ENCODE measurements at regions not wholly inside any gene's neighbourhood (a gene's known extent, or its start where the extent isn't known, plus 50 kb on each side); places are given as distances from the start of the nearest gene placed in this dataset.
A peak's percentile ranks its signal among the peaks of the same experiment; 100 is the strongest.

- no peaks in the 10 kb centered on the region for H3K4me1 ChIP-seq
- ATAC-seq, result no peak
- TF ChIP-seq ZFP36 (IDR thresholded peaks at IDR 0.05; ENCODE audit: borderline replicate concordance, partially characterized antibody) (no peak), RFX5 (IDR thresholded peaks at IDR 0.05) (no peak)
- no peak overlapping the region for H3K4me3 ChIP-seq
- 2% methylated on average over 2 of the region's 2 CpGs for WGBS (ENCODE audit: missing lambda C conversion rate)
- no peak overlapping the region for H3K4me2 ChIP-seq
- DNase-seq (ENCODE audit: low read depth in 1 of 2, low spot score in 1 of 2), result no peak
- ChIA-PET POLR2A (no interaction called here), CTCF (interaction anchor here (0.6 kb wide), 1 partner anchor 26 kb away, joined by 5 read pairs; no protein-coding TSS in a partner anchor)
- no peak overlapping the region for H3K27ac ChIP-seq
- H3K9me3 ChIP-seq, result no peaks in the 10 kb centered on the region
- FAIRE-seq, result no peak
Measured at GRCh38 chr10:108360187-108360586, 1195.7 kb upstream of the SORCS1 start.

GRCh38 chr10:108358912-108359311 lies 1194.4 kb upstream of the SORCS1 start:
- TF ChIP-seq SREBF2 (IDR thresholded peaks at IDR 0.05), result no peak
- no peak for TF ChIP-seq ZSCAN20 (CRISPR knock-in tag; IDR thresholded peaks at IDR 0.05)
- no peak for TF ChIP-seq FOSL2 (IDR thresholded peaks at IDR 0.05)
- peak; percentile 28; the same call in 1 of the 2 replicates for TF ChIP-seq FOSL2 (CRISPR knock-in tag; IDR thresholded peaks at IDR 0.05)
- FAIRE-seq, result peak; percentile 28
- peak; percentile 14 to 20 for DNase-seq (ENCODE audit: low read depth in 1 of 2, low spot score in 1 of 2)
- ATAC-seq, result no peak
- Histone ChIP-seq H3K9me3 (no peaks in the 10 kb centered on the region), H3K4me3 (no peak overlapping the region), H3K27ac (no peak overlapping the region), H3K4me2 (no peak overlapping the region), H3K4me1 (no peaks in the 10 kb centered on the region)
- ChIA-PET POLR2A (no interaction called here), CTCF (interaction anchor here (0.6 kb wide), 1 partner anchor 95 kb away, joined by 3 read pairs; no protein-coding TSS in a partner anchor)
- 3% methylated on average over 3 of the region's 3 CpGs for WGBS (ENCODE audit: missing lambda C conversion rate)

- ATAC-seq, result no peak
- CTCF ChIA-PET, result no interaction called here
- Histone ChIP-seq H3K4me3 (no peak overlapping the region), H3K27ac (no peak overlapping the region), H3K4me2 (no peak overlapping the region), H3K9me3 (no peaks in the 10 kb centered on the region), H3K4me1 (no peaks in the 10 kb centered on the region)
- DNase-seq (ENCODE audit: low read depth in 1 of 2, low spot score in 1 of 2), result no peak
- TF ChIP-seq RAD21 (conservative IDR thresholded peaks at IDR 0.05 in 1 of 2, IDR thresholded peaks at IDR 0.05 in 1 of 2), result no peak
- TF ChIP-seq MAFK (IDR thresholded peaks at IDR 0.05; ENCODE audit: partially characterized antibody), result no peak
- TF ChIP-seq REST (IDR thresholded peaks at IDR 0.05), result no peak
- no peak for TF ChIP-seq SREBF2 (IDR thresholded peaks at IDR 0.05)
- no peak for TF ChIP-seq CBX8 (IDR thresholded peaks at IDR 0.05)
- no peak for TF ChIP-seq CTCF (IDR thresholded peaks at IDR 0.05)
- no peak for TF ChIP-seq BHLHE40 (IDR thresholded peaks at IDR 0.05; ENCODE audit: low read depth, low read length)
- no peak for TF ChIP-seq CBX2 (IDR thresholded peaks at IDR 0.05; ENCODE audit: borderline replicate concordance, low read depth)
- TF ChIP-seq CEBPB (IDR thresholded peaks at IDR 0.05), result no peak
- no peak for TF ChIP-seq NPAS2 (CRISPR knock-in tag; IDR thresholded peaks at IDR 0.05; ENCODE audit: borderline replicate concordance)
- no peak for TF ChIP-seq BCL3 (IDR thresholded peaks at IDR 0.05)
- no peak for TF ChIP-seq CHD4 (IDR thresholded peaks at IDR 0.05; ENCODE audit: borderline replicate concordance)
- no peak for TF ChIP-seq CHD2 (IDR thresholded peaks at IDR 0.05; ENCODE audit: low read length, partially characterized antibody)
- TF ChIP-seq HOXB5 (CRISPR knock-in tag; IDR thresholded peaks at IDR 0.05), result no peak
- no peak for TF ChIP-seq NFE2L2 (conservative IDR thresholded peaks at IDR 0.05; ENCODE audit: low read length)
- TF ChIP-seq EP300 (IDR thresholded peaks at IDR 0.05), result no peak
- POLR2A ChIA-PET, result no interaction called here
- WGBS (ENCODE audit: missing lambda C conversion rate), result 1% methylated on average over 2 of the region's 2 CpGs
- no peak for FAIRE-seq
Measured at GRCh38 chr10:108352771-108353170, 1188.3 kb upstream of the SORCS1 start.
